ENCODE measurements at regions not wholly inside any gene's neighbourhood (a gene's known extent, or its start where the extent isn't known, plus 50 kb on each side); places are given as distances from the start of the nearest gene placed in this dataset.

DNA sequence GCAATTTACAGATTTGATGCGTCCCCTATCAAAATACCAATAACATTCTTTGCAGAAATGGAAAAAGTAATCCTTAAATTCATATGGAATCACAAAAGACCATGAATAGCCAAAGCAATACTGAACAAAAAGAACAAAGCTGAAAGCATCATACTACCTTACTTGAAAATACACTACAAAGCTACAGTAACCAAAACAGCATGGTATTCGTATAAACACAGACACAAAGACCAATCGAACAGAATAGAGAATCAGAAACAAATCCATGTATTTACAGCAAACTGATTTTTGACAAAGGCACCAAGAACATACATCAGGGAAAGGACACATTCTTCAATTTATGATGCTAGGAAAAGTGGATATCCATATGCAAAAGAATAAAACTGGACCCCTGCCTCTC is 206.5 kb upstream of the PDE10A start:
- DNase-seq = no peak

DNA sequence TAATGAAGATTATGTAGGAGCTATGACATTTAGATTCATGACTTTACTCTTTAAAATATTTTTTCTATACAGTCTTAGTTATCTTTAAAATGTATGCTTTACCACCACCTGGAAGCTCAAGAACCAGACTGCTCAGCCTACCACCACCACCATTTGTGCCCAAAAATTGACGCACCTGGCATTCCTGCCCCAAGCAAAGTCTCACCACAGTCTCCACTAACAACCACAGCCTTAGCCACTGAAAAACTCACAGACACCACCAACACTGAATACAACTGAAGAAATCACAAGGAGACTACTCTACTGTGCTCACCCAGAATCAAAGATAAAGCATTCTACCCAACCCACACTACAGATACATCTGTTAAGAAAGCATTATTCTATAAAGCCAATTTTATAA is 201.9 kb upstream of the PDE10A start:
- DNase-seq = no peak

GRCh38 chr6:165864218-165864617 is 201.2 kb upstream of the PDE10A start:
- no peak for DNase-seq

DNA sequence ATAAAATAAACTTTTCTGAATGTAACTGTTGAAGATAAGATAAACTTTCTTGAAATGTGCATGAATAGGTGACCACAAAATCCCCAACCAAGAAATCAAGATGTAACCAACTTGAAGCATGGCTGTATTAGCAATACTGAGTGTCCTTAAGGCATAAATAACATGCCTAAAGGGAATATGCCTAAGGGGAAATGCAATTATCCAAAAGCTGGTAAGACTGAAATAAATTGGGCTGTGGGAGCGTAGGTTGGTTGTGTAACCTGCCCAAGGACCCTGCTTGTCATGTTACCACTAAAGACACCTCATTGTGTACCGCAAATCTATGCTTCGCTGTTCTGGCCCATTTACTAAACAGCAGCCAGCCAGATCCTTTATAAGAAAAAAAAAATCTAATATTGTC is 200.8 kb upstream of the PDE10A start:
- DNase-seq = no peak

- no peak for DNase-seq
These were observed 199.8 kb upstream of the PDE10A start for GRCh38 chr6:165862813-165863212.

DNA sequence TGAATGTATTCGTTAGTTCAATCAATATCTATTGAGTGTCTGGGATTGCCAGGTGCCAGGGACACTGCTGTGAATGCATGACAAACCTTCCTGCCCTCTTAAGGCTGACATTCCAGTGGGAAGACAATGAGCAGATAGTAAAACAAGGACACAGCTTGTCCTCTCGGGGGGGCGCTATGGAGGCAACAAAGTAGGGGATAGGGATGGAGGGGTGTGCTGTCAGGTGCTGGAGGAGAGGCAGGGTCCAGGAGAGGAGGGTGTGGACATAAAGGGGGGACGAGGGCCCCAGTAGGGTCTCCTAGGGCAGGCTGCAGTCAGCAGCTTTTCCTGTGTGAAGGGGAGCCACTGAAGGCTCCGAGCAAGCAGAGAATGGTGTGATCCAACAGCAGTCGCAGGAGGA is 198.2 kb upstream of the PDE10A start:
- no peak for DNase-seq

- DNase-seq = no peak
These were observed 195.5 kb upstream of the PDE10A start for GRCh38 chr6:165858586-165858985.

DNA sequence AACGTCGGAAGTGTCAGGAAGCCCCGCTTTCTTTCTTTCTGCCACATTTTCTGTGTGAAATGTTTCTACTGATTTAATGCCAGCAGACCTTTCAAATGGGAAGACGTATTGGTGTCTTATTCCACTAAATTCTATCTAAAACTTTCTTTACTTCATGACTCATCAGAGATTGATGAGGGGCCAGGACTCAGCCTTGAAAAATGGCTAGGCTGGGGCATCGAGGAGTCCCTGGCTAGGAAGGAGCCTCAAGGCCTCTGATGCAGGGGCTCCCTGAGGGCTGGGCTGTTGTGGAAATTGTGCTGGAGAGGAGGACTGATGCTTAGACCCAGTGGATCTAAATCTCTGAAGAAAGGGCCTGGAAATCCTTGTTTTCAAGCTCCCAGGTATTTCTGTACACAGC is 192.8 kb upstream of the PDE10A start:
- no peak for DNase-seq

DNA sequence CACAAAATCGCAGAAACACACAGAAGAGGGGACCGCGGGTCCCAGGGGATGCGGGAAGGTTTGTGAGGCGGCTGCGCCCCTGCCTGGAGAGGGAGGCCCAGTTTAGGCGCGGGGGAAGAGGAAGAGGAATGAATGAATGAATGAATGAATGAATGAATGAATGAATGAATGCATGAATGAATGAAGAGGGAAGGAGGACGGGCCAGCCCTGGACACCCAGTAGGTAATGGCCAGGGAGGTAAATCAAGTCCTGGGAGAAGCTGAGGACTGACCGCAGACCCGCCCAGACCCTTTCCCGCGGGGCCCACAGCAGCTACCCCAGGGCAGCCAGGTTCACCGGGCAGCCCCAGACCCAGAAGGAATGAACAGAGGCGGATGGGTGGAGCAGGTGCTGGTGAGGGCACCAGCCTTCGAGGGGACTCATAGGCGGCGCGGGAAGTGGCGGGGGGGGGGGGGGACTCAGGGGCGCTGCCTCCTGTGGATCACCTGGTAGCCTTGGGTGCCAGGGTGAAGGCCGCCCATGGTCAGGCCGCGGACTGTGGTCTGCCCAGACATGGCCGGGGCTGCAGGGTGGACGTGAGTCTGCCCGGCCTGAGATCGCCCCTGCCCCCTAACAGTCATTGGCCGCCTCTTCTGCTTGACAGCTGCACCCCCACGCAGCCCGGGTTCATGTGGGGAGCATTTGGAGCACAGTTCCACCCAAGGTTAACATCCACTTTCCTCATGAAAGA is 192.0 kb upstream of the PDE10A start:
- DNase-seq = no peak

- DNase-seq = no peak
These were observed 191.2 kb upstream of the PDE10A start for GRCh38 chr6:165854061-165854862.

- no peak for DNase-seq
These were observed 189.6 kb upstream of the PDE10A start for GRCh38 chr6:165852676-165853075.

- DNase-seq = no peak
These were observed 187.5 kb upstream of the PDE10A start for GRCh38 chr6:165850434-165851019.

GRCh38 chr6:165849534-165850430 is 186.7 kb upstream of the PDE10A start:
- no peak for DNase-seq

DNA sequence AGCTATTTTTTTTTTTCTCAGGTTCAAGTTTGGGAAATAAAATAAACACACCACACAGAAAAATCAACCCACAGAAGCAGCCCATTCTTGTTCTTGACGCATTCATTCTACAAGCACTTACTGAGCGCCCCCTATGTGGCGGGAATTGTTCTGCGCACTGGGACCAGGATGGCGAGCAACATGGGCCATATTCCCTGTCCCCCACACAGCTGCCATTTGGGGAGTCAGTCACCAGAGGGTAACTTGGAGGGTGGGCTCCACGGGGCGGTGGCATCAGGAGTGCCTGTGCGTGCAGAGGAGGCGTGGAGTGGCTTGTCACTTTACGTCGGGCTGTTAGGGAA is 185.0 kb upstream of the PDE10A start:
- no peak for DNase-seq

GRCh38 chr6:165847407-165848085 is 184.5 kb upstream of the PDE10A start:
- DNase-seq = no peak

GRCh38 chr6:165846123-165846966 is 183.3 kb upstream of the PDE10A start:
- no peak for DNase-seq

GRCh38 chr6:165845493-165845892 is 182.5 kb upstream of the PDE10A start:
- DNase-seq = no peak

DNA sequence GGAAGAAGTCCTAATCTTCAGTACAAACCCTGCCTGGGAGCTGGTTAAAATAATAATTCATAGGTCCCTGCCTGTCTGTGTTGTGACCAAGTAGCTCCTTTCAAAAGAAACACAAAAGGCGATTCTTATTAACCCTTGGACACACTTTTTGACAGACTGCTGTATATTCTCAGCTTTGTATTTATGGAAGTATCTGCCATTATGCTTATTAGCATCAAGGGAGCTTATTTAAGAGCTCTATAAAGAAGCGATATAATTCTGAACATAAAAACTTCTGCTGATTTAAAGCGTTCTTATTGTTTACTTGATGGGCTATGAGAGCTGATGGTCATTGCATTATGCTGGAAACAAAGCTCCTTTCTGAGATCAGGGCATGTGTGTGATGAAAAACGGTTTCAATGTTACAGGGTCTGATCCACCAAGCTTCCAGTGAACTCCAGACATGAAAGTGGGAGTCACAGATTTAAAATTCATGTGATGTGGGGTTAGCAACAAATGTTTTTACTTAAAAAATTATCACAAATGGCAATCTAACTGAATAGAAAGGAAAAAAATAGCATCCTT is 181.8 kb upstream of the PDE10A start:
- no peak for DNase-seq

GRCh38 chr6:165844232-165844631 is 181.2 kb upstream of the PDE10A start:
- DNase-seq = no peak

DNA sequence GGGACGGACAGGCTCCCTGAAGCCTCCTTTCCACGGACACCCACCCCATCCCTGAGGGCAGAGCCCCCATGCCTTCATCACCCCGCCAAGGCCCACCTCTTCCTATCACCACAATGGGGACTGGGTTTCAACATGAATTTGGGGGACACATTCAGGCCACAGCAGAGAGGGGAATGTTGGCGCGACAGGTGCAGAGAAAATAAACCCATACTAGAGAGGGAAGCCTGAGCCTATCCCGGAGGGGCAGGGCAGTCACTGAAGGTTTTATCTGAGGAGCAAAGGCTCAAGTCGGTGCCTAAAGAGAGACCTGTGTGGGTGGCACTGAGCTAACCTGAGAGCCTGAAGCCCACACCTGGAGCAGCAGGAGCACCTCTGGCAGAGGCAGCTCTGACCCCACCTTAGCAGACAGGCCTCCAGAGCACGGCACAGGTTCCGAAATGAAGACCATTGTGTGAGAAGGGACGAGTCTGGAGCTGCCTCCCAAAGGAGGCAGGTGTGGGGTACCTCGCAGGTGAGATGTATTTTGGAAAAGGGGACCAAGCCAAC is 180.6 kb upstream of the PDE10A start:
- no peak for DNase-seq

DNA sequence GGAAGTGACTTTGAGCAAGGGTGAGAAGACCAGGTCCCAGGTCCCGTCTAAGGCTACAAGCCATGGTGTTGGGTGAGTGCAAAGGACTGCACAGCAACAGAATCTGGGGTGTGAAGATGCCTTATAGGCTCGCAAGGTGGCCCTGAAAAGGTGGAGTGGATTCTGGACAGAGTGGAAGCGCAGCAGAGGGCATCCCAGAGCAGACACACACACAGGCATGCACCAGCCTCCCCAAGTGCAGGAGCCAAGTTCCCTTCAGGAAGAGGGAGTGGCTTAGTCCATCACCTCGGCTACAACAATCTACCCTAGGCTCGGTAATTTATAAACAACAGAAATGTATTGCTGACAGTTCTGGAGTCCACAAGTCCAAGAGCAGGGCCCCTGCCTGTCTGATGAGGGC is 180.1 kb upstream of the PDE10A start:
- no peak for DNase-seq

Measured in CD4-positive, alpha-beta T cell treated with Interleukin-15 for 1 hour (primary cell).